ENCODE measurements at regions not wholly inside any gene's neighbourhood (a gene's known extent, or its start where the extent isn't known, plus 50 kb on each side); places are given as distances from the start of the nearest gene placed in this dataset.

DNA sequence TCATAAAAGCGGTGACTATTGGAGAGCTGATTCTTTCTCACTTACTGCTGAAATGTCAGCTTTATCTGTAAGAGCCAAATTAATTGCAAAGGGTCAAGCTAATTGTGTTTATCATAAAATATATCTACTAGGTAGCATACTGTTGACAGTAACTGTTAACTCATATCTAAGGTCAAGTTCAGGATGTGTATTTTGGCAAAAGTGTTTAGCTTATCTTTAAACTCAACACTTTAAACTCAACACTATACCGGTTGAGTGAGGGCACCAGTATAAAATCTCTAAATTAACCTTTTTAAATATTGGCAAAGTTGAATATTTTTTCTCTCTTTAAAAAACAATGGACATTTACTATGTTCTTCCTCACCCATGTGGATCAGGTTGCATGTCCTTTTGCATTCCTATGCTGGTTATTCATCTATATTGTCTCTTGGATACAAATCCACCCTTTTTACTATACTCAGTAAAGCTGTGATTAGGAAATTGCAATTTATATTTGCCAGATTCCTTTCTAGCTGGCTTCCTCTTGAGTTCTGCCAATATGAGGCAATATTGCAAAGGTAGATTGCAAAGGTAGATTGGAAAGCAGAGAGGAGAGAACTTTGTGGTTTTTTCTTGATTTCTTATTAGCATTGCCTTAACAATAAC, 344.6 kb upstream of the DCBLD2 start:
- Histone ChIP-seq H3K4me1 (ENCODE audit: low read length) (no peaks in the 10 kb centered on the region), H3K9ac (ENCODE audit: low read length) (no peak overlapping the region), H2AFZ (ENCODE audit: low read length) (no peak overlapping the region), H3K36me3 (replicated peaks; ENCODE audit: insufficient read depth, low read length) (no peaks in the 10 kb centered on the region), H3K9me3 (replicated peaks; ENCODE audit: insufficient read depth, low read length) (no peaks in the 10 kb centered on the region), H3K4me3 (ENCODE audit: low read length) (no peak overlapping the region), H4K20me1 (ENCODE audit: insufficient read depth, low read length) (no peaks in the 10 kb centered on the region), H3K79me2 (ENCODE audit: low read length) (no peaks in the 10 kb centered on the region), H3K27me3 (replicated peaks; ENCODE audit: insufficient read depth, low read length) (no peaks in the 10 kb centered on the region), H3K9me2 (replicated peaks; ENCODE audit: insufficient read depth, low read length) (no peaks in the 10 kb centered on the region), H3F3A (ENCODE audit: insufficient read depth, low read length) (no peaks in the 10 kb centered on the region), H3K27ac (ENCODE audit: low read length) (no peak overlapping the region), H3K4me2 (ENCODE audit: low read depth, low read length) (no peak overlapping the region)
- TF ChIP-seq EZH2phosphoT487 (IDR thresholded peaks at IDR 0.05; ENCODE audit: low read length) = no peak
- TF ChIP-seq, protein P1, sequence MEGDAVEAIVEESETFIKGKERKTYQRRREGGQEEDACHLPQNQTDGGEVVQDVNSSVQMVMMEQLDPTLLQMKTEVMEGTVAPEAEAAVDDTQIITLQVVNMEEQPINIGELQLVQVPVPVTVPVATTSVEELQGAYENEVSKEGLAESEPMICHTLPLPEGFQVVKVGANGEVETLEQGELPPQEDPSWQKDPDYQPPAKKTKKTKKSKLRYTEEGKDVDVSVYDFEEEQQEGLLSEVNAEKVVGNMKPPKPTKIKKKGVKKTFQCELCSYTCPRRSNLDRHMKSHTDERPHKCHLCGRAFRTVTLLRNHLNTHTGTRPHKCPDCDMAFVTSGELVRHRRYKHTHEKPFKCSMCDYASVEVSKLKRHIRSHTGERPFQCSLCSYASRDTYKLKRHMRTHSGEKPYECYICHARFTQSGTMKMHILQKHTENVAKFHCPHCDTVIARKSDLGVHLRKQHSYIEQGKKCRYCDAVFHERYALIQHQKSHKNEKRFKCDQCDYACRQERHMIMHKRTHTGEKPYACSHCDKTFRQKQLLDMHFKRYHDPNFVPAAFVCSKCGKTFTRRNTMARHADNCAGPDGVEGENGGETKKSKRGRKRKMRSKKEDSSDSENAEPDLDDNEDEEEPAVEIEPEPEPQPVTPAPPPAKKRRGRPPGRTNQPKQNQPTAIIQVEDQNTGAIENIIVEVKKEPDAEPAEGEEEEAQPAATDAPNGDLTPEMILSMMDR (IDR thresholded peaks at IDR 0.05; ENCODE audit: low read length) = no peak
- DNase-seq = no peak

DNA sequence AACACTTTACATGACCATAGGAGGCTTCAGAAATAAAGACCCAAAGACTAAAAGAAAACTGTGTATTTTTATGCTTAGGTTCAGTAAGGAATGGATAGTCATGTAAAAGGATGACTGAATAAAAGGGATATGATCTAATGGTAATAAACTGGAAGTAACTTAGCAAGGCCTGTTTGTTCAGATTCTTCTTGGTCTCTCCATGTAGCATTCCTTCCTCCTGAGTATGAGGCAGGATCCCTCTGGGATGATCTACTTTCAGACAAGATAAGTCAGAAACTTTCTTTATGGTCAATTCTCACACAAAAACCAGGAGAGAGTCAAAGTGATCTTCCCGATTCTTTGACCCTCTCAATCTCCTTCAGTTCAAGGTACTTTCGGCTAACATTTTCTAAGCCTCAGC, 340.8 kb upstream of the DCBLD2 start:
- H3K4me2 ChIP-seq (ENCODE audit: low read depth, low read length) = no peak overlapping the region
- no peak overlapping the region for H3K27ac ChIP-seq (ENCODE audit: low read length)
- no peak overlapping the region for H2AFZ ChIP-seq (ENCODE audit: low read length)

DNA sequence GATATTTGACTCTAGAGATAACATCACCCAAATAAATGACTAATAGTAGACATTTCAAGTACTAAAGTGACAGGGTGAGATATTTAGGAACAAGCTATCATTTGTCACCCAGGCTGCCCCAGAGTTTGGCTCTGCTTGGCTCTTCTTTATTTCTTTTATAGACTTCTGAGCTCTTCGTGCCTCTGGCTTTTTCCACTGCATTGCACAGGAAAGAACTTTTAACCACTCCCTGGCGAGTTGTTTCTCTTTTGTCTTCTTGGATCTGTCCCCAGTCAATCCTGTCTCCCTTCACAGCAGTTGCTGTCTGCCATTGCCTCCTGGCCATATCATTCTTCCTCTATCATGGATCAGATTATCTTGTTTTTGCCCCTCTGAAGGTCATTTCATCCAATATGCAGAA, 339.2 kb upstream of the DCBLD2 start:
- no peaks in the 10 kb centered on the region for H3F3A ChIP-seq (ENCODE audit: insufficient read depth, low read length)
- TF ChIP-seq, protein P1 (IDR thresholded peaks at IDR 0.05; ENCODE audit: low read length) = no peak
- no peak for TF ChIP-seq EZH2 (optimal IDR thresholded peaks at IDR 0.05; ENCODE audit: low read depth, low read length)
- TF ChIP-seq EZH2phosphoT487 (IDR thresholded peaks at IDR 0.05; ENCODE audit: low read length) = no peak
- H4K20me1 ChIP-seq (ENCODE audit: insufficient read depth, low read length) = no peaks in the 10 kb centered on the region
- no peak overlapping the region for H2AFZ ChIP-seq (ENCODE audit: low read length)
- H3K9me2 ChIP-seq (replicated peaks; ENCODE audit: insufficient read depth, low read length) = no peaks in the 10 kb centered on the region
- H3K4me1 ChIP-seq (ENCODE audit: low read length) = no peaks in the 10 kb centered on the region
- H3K36me3 ChIP-seq (replicated peaks; ENCODE audit: insufficient read depth, low read length) = no peaks in the 10 kb centered on the region
- no peak overlapping the region for H3K9ac ChIP-seq (ENCODE audit: low read length)
- H3K27ac ChIP-seq (ENCODE audit: low read length) = no peak overlapping the region
- no peak overlapping the region for H3K4me3 ChIP-seq (ENCODE audit: low read length)
- H3K4me2 ChIP-seq (ENCODE audit: low read depth, low read length) = no peak overlapping the region
- H3K9me3 ChIP-seq (replicated peaks; ENCODE audit: insufficient read depth, low read length) = no peaks in the 10 kb centered on the region
- H3K79me2 ChIP-seq (ENCODE audit: low read length) = no peaks in the 10 kb centered on the region
- DNase-seq = no peak
- H3K27me3 ChIP-seq (replicated peaks; ENCODE audit: insufficient read depth, low read length) = no peaks in the 10 kb centered on the region

More for the DNA sequence above, 340.8 kb upstream of the DCBLD2 start:
- Histone ChIP-seq H3K9me3 (replicated peaks; ENCODE audit: insufficient read depth, low read length) (no peaks in the 10 kb centered on the region), H3K27me3 (replicated peaks; ENCODE audit: insufficient read depth, low read length) (no peaks in the 10 kb centered on the region), H3K36me3 (replicated peaks; ENCODE audit: insufficient read depth, low read length) (no peaks in the 10 kb centered on the region), H4K20me1 (ENCODE audit: insufficient read depth, low read length) (no peaks in the 10 kb centered on the region), H3K4me1 (ENCODE audit: low read length) (no peaks in the 10 kb centered on the region), H3K79me2 (ENCODE audit: low read length) (no peaks in the 10 kb centered on the region), H3F3A (ENCODE audit: insufficient read depth, low read length) (no peaks in the 10 kb centered on the region), H3K9me2 (replicated peaks; ENCODE audit: insufficient read depth, low read length) (no peaks in the 10 kb centered on the region), H3K4me3 (ENCODE audit: low read length) (no peak overlapping the region), H3K9ac (ENCODE audit: low read length) (no peak overlapping the region)
- TF ChIP-seq, protein P1 (IDR thresholded peaks at IDR 0.05; ENCODE audit: low read length) = no peak
- no peak for TF ChIP-seq EZH2phosphoT487 (IDR thresholded peaks at IDR 0.05; ENCODE audit: low read length)
- no peak for TF ChIP-seq EZH2 (optimal IDR thresholded peaks at IDR 0.05; ENCODE audit: low read depth, low read length)
- DNase-seq = no peak
